Mesodermal cell (in vitro differentiated cells): ENCODE measurements at regions not wholly inside any gene's neighbourhood (a gene's known extent, or its start where the extent isn't known, plus 50 kb on each side); places are given as distances from the start of the nearest gene placed in this dataset.

Source experiments
- H3K27ac ChIP-seq: 2 replicates; pipeline ENCODE4 v1.7.0; 2013; ENCODE audit warnings: mild to moderate bottlenecking, low read depth, low read length, moderate library complexity; ENCODE audit not compliant: severe bottlenecking
- H3K36me3 ChIP-seq: 2 replicates; pipeline ENCODE4 v1.7.1; 2013; ENCODE audit warnings: mild to moderate bottlenecking, low read length, moderate library complexity; ENCODE audit not compliant: control insufficient read depth, insufficient read depth
- H3K4me1 ChIP-seq: one replicate; pipeline ENCODE4 v1.7.1; 2013; ENCODE audit warnings: mild to moderate bottlenecking, low read length; ENCODE audit not compliant: insufficient read depth, control insufficient read depth, poor library complexity, severe bottlenecking
- H3K4me3 ChIP-seq: 2 replicates; pipeline ENCODE4 v1.7.0; 2013; ENCODE audit warnings: low read length, control low read depth, mild to moderate bottlenecking; ENCODE audit not compliant: insufficient read depth, poor library complexity, severe bottlenecking; ENCODE audit errors: extremely low read depth
- H3K9me3 ChIP-seq: 2 replicates; pipeline ENCODE4 v1.7.1; 2013; ENCODE audit warnings: mild to moderate bottlenecking, low read length, moderate library complexity; ENCODE audit not compliant: control insufficient read depth
- WGBS, 2 experiments: methylation state at CpG; one replicate each; pipeline ENCODE4 v1.1.5; 2013; ENCODE audit warnings: missing lambda C conversion rate in 2 of 2; ENCODE audit not compliant: insufficient coverage in 2 of 2; 5-methylcytosine and 5-hydroxymethylcytosine counted together

DNA sequence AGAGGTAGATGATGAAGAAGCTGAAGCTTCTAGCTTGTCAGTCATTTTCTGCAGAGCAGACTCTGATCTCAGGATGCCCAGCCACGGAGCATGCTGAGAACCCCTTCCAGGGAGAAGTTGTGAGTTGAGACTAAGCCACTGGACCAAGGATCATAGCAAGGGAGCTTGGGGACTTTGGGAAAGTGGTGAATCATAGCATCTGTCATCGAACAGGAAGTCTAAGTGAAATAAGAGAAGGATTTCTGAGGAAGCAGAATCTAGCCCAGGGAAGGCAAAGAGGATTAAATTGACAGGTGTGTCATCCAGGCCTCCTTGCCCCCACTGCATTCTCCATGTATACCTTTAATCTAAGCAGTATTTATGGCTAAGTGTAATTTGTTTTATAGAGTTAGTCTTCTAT lies 71.8 kb upstream of the TMEM108 start:
- Histone ChIP-seq H3K4me1 (peaks cover 17% of the 10 kb centered on the region), H3K4me3 (no peak overlapping the region), H3K9me3 (no peaks in the 10 kb centered on the region), H3K36me3 (no peaks in the 10 kb centered on the region), H3K27ac (no peak overlapping the region)
- WGBS, 2 experiments, result 86 to 93% methylated on average over 1 of the region's 2 CpGs

- Histone ChIP-seq H3K4me1 (peaks cover 17% of the 10 kb centered on the region), H3K36me3 (no peaks in the 10 kb centered on the region), H3K27ac (no peak overlapping the region), H3K9me3 (no peaks in the 10 kb centered on the region), H3K4me3 (no peak overlapping the region)
- 100% methylated on average over 1 of the region's 3 CpGs; no CpG with 5 or more reads in 1 of the 2 experiments for WGBS, 2 experiments
These were observed 73.9 kb upstream of the TMEM108 start for GRCh38 chr3:132964266-132964665.

DNA sequence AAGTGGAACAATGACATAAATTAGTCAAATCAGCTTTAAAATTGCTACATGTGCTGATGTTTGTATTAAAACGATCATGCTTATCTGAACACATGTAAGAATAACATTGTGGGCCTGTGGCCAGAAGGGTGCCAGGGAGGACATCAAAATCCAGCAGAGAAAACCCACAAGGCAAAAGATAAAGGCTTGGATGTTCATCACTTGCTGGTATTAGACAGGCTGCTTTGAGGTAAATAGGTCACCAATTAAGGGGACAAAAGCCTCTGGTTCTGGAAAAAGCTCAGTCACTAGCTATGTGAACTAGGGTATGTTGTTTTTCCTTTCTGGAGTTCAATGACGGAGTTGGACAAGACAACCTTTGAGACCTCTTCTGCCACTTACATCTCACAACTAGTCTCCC lies 74.4 kb upstream of the TMEM108 start:
- 67 to 80% methylated on average over 1 of the region's 2 CpGs for WGBS, 2 experiments
- Histone ChIP-seq H3K9me3 (no peaks in the 10 kb centered on the region), H3K4me3 (no peak overlapping the region), H3K36me3 (no peaks in the 10 kb centered on the region), H3K27ac (no peak overlapping the region), H3K4me1 (peaks cover 17% of the 10 kb centered on the region)

DNA sequence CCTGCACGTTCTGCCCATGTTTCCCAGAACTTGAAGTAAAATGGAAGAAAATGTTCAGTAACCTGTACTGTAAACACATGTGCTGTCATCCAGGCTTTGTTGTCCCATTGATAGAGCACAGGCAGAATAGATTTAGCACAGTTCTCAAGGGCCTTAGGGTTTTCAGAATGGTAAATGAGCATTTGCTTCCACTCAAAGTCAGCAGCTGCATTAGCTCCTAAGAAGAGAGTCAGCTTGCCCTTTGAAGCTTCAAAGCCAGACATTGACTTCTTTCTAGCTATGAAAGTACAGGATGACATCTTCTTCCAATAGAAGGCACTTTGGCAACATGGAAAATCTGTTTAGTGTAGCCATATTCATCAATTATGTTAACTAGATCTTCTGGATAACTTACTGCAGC lies 76.2 kb upstream of the TMEM108 start:
- H3K36me3 ChIP-seq, result no peaks in the 10 kb centered on the region
- no peak overlapping the region for H3K27ac ChIP-seq
- WGBS, 2 experiments, result 89 to 100% methylated on average over 1 of the region's 1 CpG
- H3K4me3 ChIP-seq, result no peak overlapping the region
- H3K9me3 ChIP-seq, result no peaks in the 10 kb centered on the region
- H3K4me1 ChIP-seq, result peaks cover 17% of the 10 kb centered on the region

GRCh38 chr3:132953683-132954082 lies 84.5 kb upstream of the TMEM108 start:
- Histone ChIP-seq H3K4me3 (no peak overlapping the region), H3K27ac (no peak overlapping the region), H3K36me3 (no peaks in the 10 kb centered on the region), H3K9me3 (no peaks in the 10 kb centered on the region), H3K4me1 (no peaks in the 10 kb centered on the region)
- WGBS, 2 experiments, result no CpG with 5 or more reads among the region's 1 CpG

DNA sequence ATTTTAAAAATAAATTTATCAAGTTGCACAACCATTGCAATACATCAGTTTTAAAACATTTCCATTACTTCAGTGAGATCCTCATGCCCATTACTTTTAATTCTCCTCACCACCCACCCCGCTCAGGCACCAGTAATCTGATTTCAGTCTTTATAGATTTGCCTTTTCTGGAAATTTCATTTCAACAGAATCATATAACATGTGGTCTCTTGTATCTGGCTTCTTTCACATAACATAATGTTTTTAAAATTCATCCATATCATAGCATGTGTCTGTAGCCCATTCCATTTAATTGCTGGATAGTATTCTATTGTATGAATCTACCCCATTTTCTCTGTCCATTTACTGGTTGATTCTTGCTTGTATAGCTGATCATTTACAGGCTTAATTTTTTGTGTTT lies 110.3 kb upstream of the TMEM108 start:
- no peak overlapping the region for H3K4me3 ChIP-seq
- no peaks in the 10 kb centered on the region for H3K4me1 ChIP-seq
- H3K9me3 ChIP-seq, result no peaks in the 10 kb centered on the region
- no peak overlapping the region for H3K27ac ChIP-seq
- WGBS, 2 experiments, result 100% methylated on average over 1 of the region's 1 CpG; no CpG with 5 or more reads in 1 of the 2 experiments
- no peaks in the 10 kb centered on the region for H3K36me3 ChIP-seq

- Histone ChIP-seq H3K27ac (no peak overlapping the region), H3K36me3 (no peaks in the 10 kb centered on the region), H3K4me3 (no peak overlapping the region), H3K4me1 (no peaks in the 10 kb centered on the region), H3K9me3 (no peaks in the 10 kb centered on the region)
- 75 to 83% methylated on average over 1 of the region's 2 CpGs for WGBS, 2 experiments
These were observed 112.1 kb upstream of the TMEM108 start for GRCh38 chr3:132926098-132926497.

GRCh38 chr3:132925256-132925930 lies 112.8 kb upstream of the TMEM108 start:
- Histone ChIP-seq H3K4me3 (no peak overlapping the region), H3K27ac (no peak overlapping the region), H3K9me3 (no peaks in the 10 kb centered on the region), H3K4me1 (no peaks in the 10 kb centered on the region), H3K36me3 (no peaks in the 10 kb centered on the region)
- 83 to 100% methylated on average over 1 of the region's 4 CpGs for WGBS, 2 experiments

DNA sequence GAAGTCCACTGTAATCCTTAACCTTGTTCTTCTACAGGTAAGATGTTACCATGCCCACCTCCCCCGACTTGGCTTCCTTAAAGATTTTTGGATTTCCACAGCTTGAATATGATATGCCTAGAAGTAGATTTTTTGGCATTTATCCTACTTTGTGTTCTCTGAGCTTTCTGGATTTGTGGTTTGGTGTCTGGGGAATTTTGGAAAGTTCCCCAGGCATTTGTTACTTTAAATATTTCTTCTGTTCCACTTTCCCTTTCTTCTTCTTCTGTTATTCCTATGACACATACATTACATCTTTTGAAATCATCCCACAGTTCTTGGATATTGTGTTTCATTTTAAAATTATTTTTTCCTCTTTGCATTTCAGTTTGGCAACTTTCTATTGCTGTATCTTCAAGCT lies 122.1 kb upstream of the TMEM108 start:
- Histone ChIP-seq H3K4me1 (no peaks in the 10 kb centered on the region), H3K36me3 (no peaks in the 10 kb centered on the region), H3K4me3 (no peak overlapping the region), H3K9me3 (no peaks in the 10 kb centered on the region), H3K27ac (no peak overlapping the region)
- WGBS, 2 experiments, result 83% methylated on average over 1 of the region's 1 CpG; no CpG with 5 or more reads in 1 of the 2 experiments

GRCh38 chr3:132912416-132912753 lies 125.8 kb upstream of the TMEM108 start:
- no peak overlapping the region for H3K27ac ChIP-seq
- no peak overlapping the region for H3K4me3 ChIP-seq
- 100% methylated on average over 1 to 2 of the region's 3 CpGs for WGBS, 2 experiments
- no peaks in the 10 kb centered on the region for H3K36me3 ChIP-seq
- H3K9me3 ChIP-seq, result no peaks in the 10 kb centered on the region
- no peaks in the 10 kb centered on the region for H3K4me1 ChIP-seq

GRCh38 chr3:132911741-132912415 lies 126.3 kb upstream of the TMEM108 start:
- Histone ChIP-seq H3K27ac (no peak overlapping the region), H3K9me3 (no peaks in the 10 kb centered on the region)
- WGBS, 2 experiments, result 73 to 81% methylated on average over 2 of the region's 4 CpGs

More at GRCh38 chr3:132911741-132912415, 126.3 kb upstream of the TMEM108 start:
- no peaks in the 10 kb centered on the region for H3K4me1 ChIP-seq
- no peak overlapping the region for H3K4me3 ChIP-seq
- no peaks in the 10 kb centered on the region for H3K36me3 ChIP-seq
